ENCODE measurements at regions not wholly inside any gene's neighbourhood (a gene's known extent, or its start where the extent isn't known, plus 50 kb on each side); places are given as distances from the start of the nearest gene placed in this dataset.

GRCh38 chrX:43522582-43522981 is 133.5 kb upstream of the MAOA start:
- no peak for TF ChIP-seq CTCF (IDR thresholded peaks at IDR 0.05; ENCODE audit: borderline replicate concordance, insufficient read depth, low read depth, low read length)
- no peak overlapping the region for H3K4me3 ChIP-seq (ENCODE audit: low read depth, low read length)

- TF ChIP-seq CTCF (IDR thresholded peaks at IDR 0.05; ENCODE audit: borderline replicate concordance, insufficient read depth, low read depth, low read length): no peak
- no peak overlapping the region for H3K4me3 ChIP-seq (ENCODE audit: low read depth, low read length)
Measured at GRCh38 chrX:43525901-43526610, 130.0 kb upstream of the MAOA start.

DNA sequence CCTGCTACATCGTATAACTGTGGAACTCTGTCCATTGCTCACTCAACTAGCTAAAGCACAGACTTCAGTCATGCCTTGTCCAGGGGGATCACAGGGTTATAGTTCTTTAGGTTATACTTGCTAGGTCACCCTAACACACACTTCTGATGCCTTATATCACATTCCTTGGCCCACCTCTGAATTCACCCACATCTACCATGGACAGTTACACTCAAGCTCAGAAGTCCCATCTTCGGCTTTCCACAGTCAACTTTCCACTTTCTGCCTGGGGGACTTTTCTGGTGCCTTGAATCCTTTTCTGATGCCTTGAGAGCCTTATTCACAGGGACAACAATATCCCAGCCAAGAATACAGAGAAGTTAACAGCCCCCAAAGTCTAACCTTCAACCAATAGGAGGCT is 129.2 kb upstream of the MAOA start:
- no peak for TF ChIP-seq CTCF (IDR thresholded peaks at IDR 0.05; ENCODE audit: borderline replicate concordance, insufficient read depth, low read depth, low read length)
- no peak overlapping the region for H3K4me3 ChIP-seq (ENCODE audit: low read depth, low read length)

GRCh38 chrX:43527801-43528200 is 128.3 kb upstream of the MAOA start:
- TF ChIP-seq CTCF (IDR thresholded peaks at IDR 0.05; ENCODE audit: borderline replicate concordance, insufficient read depth, low read depth, low read length): no peak
- H3K4me3 ChIP-seq (ENCODE audit: low read depth, low read length): no peak overlapping the region

DNA sequence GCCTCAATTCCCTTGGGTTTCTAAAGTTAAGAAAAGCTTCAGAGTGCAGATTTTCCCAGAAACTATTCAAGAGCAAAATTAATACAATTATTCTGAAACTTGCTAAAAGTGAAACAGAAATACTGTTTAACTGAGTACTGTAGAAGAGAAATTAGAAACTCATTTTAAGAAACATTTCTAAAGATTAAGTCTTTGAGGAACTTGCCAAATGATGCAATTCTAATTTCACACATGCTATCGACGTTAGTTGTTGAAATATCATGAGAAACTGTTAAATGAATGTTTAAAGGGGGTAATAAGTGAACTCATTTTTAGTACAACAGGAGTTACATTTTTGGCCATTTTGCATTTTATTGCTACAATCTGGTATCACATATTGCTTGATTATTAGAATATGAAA is 125.3 kb upstream of the MAOA start:
- TF ChIP-seq CTCF (IDR thresholded peaks at IDR 0.05; ENCODE audit: borderline replicate concordance, insufficient read depth, low read depth, low read length): no peak
- no peak overlapping the region for H3K4me3 ChIP-seq (ENCODE audit: low read depth, low read length)

DNA sequence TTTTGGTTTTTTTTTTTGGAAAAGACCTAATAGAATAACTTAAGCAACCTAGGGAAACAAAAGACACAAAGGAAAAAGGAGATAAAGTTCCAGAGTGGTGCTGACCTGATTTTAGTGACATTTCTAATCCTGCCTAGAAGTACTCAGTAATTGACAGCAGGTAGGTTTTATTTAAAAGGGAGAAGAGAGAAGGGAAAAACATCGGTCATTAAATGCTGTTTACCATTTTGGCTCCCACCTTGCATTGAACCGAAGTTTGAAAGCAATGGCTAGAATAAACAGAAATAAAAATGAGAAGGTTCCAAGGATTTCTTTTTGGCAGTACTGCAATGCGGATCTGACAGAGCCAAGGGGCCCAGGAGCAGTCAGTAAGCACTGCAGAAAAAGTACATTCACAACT is 115.8 kb upstream of the MAOA start:
- TF ChIP-seq CTCF (IDR thresholded peaks at IDR 0.05; ENCODE audit: borderline replicate concordance, insufficient read depth, low read depth, low read length): no peak
- H3K4me3 ChIP-seq (ENCODE audit: low read depth, low read length): no peak overlapping the region

DNA sequence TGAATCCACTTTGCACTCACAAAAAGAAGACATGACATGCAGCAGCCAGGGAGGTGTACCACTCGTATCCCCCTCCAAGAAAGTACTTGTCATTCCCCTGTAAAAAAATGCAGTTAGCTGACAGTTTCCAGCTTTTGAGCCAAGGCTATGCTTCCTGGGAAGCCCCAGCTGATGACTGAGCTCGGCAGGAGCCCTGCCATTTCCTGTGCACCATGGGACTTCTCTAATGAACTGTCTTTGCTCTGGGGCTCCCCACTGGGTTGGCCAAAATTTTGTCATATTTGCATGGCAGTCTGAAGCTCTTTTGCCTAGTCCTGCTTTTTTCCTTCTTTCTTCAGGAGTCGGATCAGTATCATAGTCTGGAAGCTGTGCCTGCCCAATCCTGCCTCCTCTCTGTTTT is 104.5 kb upstream of the MAOA start:
- TF ChIP-seq CTCF (IDR thresholded peaks at IDR 0.05; ENCODE audit: borderline replicate concordance, insufficient read depth, low read depth, low read length): no peak
- H3K4me3 ChIP-seq (ENCODE audit: low read depth, low read length): no peak overlapping the region
